ENCODE measurements at regions not wholly inside any gene's neighbourhood (a gene's known extent, or its start where the extent isn't known, plus 50 kb on each side); places are given as distances from the start of the nearest gene placed in this dataset.

DNA sequence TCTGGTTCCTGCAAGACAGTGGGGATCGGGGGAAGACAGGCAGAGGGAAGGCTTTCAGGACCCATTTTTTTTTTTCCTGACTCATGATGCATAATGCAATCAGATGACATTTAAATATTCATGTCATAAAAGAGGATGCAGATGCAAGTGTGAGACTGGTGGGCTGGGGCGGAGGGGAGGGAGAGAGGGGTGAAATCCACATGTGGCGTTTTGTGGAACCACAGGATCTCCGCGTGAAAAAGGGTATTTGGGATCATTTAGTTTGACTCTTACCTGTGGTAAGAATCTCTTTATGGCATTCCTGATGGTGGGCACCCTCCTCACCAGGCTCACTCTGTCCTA is 249.3 kb upstream of the CSF3R start:
- TF ChIP-seq CTCF (IDR thresholded peaks at IDR 0.05): no peak
- TF ChIP-seq POLR2A (IDR thresholded peaks at IDR 0.05): no peak

Measured in heart left ventricle (tissue), 13 donors.